ENCODE measurements at regions not wholly inside any gene's neighbourhood (a gene's known extent, or its start where the extent isn't known, plus 50 kb on each side); places are given as distances from the start of the nearest gene placed in this dataset.

GRCh38 chr13:57437587-57437986 lies 194.0 kb upstream of the PCDH17 start:
- no peak for TF ChIP-seq EP300 (IDR thresholded peaks at IDR 0.05; ENCODE audit: borderline replicate concordance in 1 of 2, control insufficient read depth in 1 of 2, low read depth in 2 of 2, low read length in 2 of 2)
- no peak for TF ChIP-seq USF1 (IDR thresholded peaks at IDR 0.05; ENCODE audit: borderline replicate concordance, extremely low read length, insufficient read depth, low read depth, low read length)
- TF ChIP-seq, protein P1, sequence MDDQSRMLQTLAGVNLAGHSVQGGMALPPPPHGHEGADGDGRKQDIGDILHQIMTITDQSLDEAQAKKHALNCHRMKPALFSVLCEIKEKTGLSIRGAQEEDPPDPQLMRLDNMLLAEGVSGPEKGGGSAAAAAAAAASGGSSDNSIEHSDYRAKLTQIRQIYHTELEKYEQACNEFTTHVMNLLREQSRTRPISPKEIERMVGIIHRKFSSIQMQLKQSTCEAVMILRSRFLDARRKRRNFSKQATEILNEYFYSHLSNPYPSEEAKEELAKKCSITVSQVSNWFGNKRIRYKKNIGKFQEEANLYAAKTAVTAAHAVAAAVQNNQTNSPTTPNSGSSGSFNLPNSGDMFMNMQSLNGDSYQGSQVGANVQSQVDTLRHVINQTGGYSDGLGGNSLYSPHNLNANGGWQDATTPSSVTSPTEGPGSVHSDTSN (IDR thresholded peaks at IDR 0.05; ENCODE audit: insufficient replicate concordance, low read depth, low read length): no peak
- no peak for TF ChIP-seq NFYA (IDR thresholded peaks at IDR 0.05; ENCODE audit: borderline replicate concordance, low read depth, low read length)
- TF ChIP-seq, protein P2, sequence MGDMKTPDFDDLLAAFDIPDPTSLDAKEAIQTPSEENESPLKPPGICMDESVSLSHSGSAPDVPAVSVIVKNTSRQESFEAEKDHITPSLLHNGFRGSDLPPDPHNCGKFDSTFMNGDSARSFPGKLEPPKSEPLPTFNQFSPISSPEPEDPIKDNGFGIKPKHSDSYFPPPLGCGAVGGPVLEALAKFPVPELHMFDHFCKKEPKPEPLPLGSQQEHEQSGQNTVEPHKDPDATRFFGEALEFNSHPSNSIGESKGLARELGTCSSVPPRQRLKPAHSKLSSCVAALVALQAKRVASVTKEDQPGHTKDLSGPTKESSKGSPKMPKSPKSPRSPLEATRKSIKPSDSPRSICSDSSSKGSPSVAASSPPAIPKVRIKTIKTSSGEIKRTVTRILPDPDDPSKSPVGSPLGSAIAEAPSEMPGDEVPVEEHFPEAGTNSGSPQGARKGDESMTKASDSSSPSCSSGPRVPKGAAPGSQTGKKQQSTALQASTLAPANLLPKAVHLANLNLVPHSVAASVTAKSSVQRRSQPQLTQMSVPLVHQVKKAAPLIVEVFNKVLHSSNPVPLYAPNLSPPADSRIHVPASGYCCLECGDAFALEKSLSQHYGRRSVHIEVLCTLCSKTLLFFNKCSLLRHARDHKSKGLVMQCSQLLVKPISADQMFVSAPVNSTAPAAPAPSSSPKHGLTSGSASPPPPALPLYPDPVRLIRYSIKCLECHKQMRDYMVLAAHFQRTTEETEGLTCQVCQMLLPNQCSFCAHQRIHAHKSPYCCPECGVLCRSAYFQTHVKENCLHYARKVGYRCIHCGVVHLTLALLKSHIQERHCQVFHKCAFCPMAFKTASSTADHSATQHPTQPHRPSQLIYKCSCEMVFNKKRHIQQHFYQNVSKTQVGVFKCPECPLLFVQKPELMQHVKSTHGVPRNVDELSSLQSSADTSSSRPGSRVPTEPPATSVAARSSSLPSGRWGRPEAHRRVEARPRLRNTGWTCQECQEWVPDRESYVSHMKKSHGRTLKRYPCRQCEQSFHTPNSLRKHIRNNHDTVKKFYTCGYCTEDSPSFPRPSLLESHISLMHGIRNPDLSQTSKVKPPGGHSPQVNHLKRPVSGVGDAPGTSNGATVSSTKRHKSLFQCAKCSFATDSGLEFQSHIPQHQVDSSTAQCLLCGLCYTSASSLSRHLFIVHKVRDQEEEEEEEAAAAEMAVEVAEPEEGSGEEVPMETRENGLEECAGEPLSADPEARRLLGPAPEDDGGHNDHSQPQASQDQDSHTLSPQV (IDR thresholded peaks at IDR 0.05): no peak
- TF ChIP-seq NBN (IDR thresholded peaks at IDR 0.05): no peak
- Histone ChIP-seq H3K9me3 (replicated peaks; ENCODE audit: control insufficient read depth, insufficient read depth, low read length) (no peaks in the 10 kb centered on the region), H2AFZ (ENCODE audit: control insufficient read depth, low read depth, low read length) (no peak overlapping the region), H3K9ac (ENCODE audit: control insufficient read depth, insufficient read depth, low read length) (no peak overlapping the region), H4K20me1 (ENCODE audit: control insufficient read depth, insufficient read depth) (no peaks in the 10 kb centered on the region), H3K27ac (ENCODE audit: control insufficient read depth, insufficient read depth) (no peak overlapping the region), H3K27me3 (replicated peaks in 1 of 2; ENCODE audit: control insufficient read depth in 2 of 2, insufficient read depth in 2 of 2, low read length in 1 of 2) (no peaks in the 10 kb centered on the region), H3K79me2 (ENCODE audit: control insufficient read depth, insufficient read depth, low read length) (no peaks in the 10 kb centered on the region), H3K4me3 (no peak overlapping the region), H3K36me3 (ENCODE audit: control insufficient read depth in 2 of 2, insufficient read depth in 2 of 2, low read length in 1 of 2) (no peaks in the 10 kb centered on the region), H3K4me1 (ENCODE audit: control insufficient read depth, insufficient read depth, low read length) (no peaks in the 10 kb centered on the region), H3K4me2 (ENCODE audit: control insufficient read depth, insufficient read depth) (no peak overlapping the region)
- FAIRE-seq (no peak), ATAC-seq (no peak), DNase-seq (ENCODE audit: low read depth, low spot score) (no peak)
- CTCF ChIA-PET: no interaction called here
- WGBS (ENCODE audit: insufficient coverage, insufficient replicate concordance, low lambda C conversion rate, missing lambda C conversion rate): 28% methylated on average over 2 of the region's 2 CpGs
- SMC1A ChIA-PET (ENCODE audit: uncharacterized antibody, unreplicated experiment): no interaction called here
- intact Hi-C loops (cut with micrococcal nuclease; ENCODE audit: unreplicated experiment): no loop called here
- POLR2A ChIA-PET: no interaction called here
- no TSS peak for BruUV-seq (replicated peaks)
- in situ Hi-C loops (cut with MboI): no loop called here
- RAD21 ChIA-PET (ENCODE audit: unreplicated experiment): no interaction called here

All from GM12878 (cell line).